T-helper 2 cell (primary cell): ENCODE measurements at regions not wholly inside any gene's neighbourhood (a gene's known extent, or its start where the extent isn't known, plus 50 kb on each side); places are given as distances from the start of the nearest gene placed in this dataset.

Experiments
- DNase-seq, 5 experiments: peaks; one replicate each; pipeline versions ENCODE4 v3.0.0 to v3.0.0-alpha.2; 2012 to 2022

GRCh38 chr11:69365558-69365957 lies 71.6 kb downstream of the MYEOV start:
- no peak for DNase-seq

GRCh38 chr11:69366591-69366990 lies 72.6 kb downstream of the MYEOV start:
- DNase-seq: no peak

GRCh38 chr11:69367211-69367964 lies 73.4 kb downstream of the MYEOV start:
- no peak for DNase-seq

GRCh38 chr11:69368119-69368880 lies 74.3 kb downstream of the MYEOV start:
- no peak for DNase-seq

- no peak for DNase-seq
Measured at GRCh38 chr11:69369210-69369825, 75.4 kb downstream of the MYEOV start.

- no peak for DNase-seq
Measured at GRCh38 chr11:69369945-69370344, 76.0 kb downstream of the MYEOV start.

GRCh38 chr11:69370984-69371709 lies 77.2 kb downstream of the MYEOV start:
- DNase-seq: no peak

- no peak for DNase-seq
Measured at GRCh38 chr11:69371731-69372588, 78.0 kb downstream of the MYEOV start.

GRCh38 chr11:69372589-69373250 lies 78.8 kb downstream of the MYEOV start:
- DNase-seq: no peak

- no peak for DNase-seq
Measured at GRCh38 chr11:69373251-69373635, 79.3 kb downstream of the MYEOV start.

- no peak for DNase-seq
Measured at GRCh38 chr11:69374110-69374945, 80.4 kb downstream of the MYEOV start.

GRCh38 chr11:69374946-69375310 lies 81.0 kb downstream of the MYEOV start:
- DNase-seq: no peak

GRCh38 chr11:69375316-69376154 lies 81.6 kb downstream of the MYEOV start:
- DNase-seq: no peak

- no peak for DNase-seq
Measured at GRCh38 chr11:69376155-69377028, 82.4 kb downstream of the MYEOV start.

- no peak for DNase-seq
Measured at GRCh38 chr11:69377029-69377952, 83.3 kb downstream of the MYEOV start.

GRCh38 chr11:69377953-69378302 lies 84.0 kb downstream of the MYEOV start:
- DNase-seq: no peak

- no peak for DNase-seq
Measured at GRCh38 chr11:69378303-69379141, 84.6 kb downstream of the MYEOV start.
